Stimulated activated CD4-positive, alpha-beta T cell treated with anti-CD3 and anti-CD28 coated beads, Interleukin-4, amount 100 ng/mL, for 4 hours (primary cell): ENCODE measurements at regions not wholly inside any gene's neighbourhood (a gene's known extent, or its start where the extent isn't known, plus 50 kb on each side); places are given as distances from the start of the nearest gene placed in this dataset.
"Not testable (repeated sequence)": the region's sequence is repeated elsewhere in the genome, so short reads cannot be mapped to it uniquely, and the experiment has no call there.

ENCODE experiments used
- DNase-seq, 2 experiments: peaks; one replicate each; pipeline ENCODE4 v3.0.0-alpha.2; 2020

GRCh38 chr18:47397671-47398319 lies 146.3 kb upstream of the SKOR2 start:
- no peak for DNase-seq

- no peak for DNase-seq
Measured at GRCh38 chr18:47391665-47392064, 140.2 kb upstream of the SKOR2 start.

GRCh38 chr18:47390410-47391024 lies 139.1 kb upstream of the SKOR2 start:
- DNase-seq, result no peak

GRCh38 chr18:47389210-47389609 lies 137.8 kb upstream of the SKOR2 start:
- no peak for DNase-seq

- DNase-seq, result no peak
Measured at GRCh38 chr18:47387864-47388263, 136.4 kb upstream of the SKOR2 start.

GRCh38 chr18:47383729-47384128 lies 132.3 kb upstream of the SKOR2 start:
- no peak for DNase-seq

- no peak for DNase-seq
Measured at GRCh38 chr18:47381975-47382570, 130.6 kb upstream of the SKOR2 start.

GRCh38 chr18:47380153-47380552 lies 128.7 kb upstream of the SKOR2 start:
- no peak for DNase-seq

- DNase-seq, result no peak
Measured at GRCh38 chr18:47373465-47373864, 122.0 kb upstream of the SKOR2 start.

GRCh38 chr18:47370052-47370451 lies 118.6 kb upstream of the SKOR2 start:
- no peak for DNase-seq

- not testable (repeated sequence) for DNase-seq
Measured at GRCh38 chr18:47354061-47354460, 102.6 kb upstream of the SKOR2 start.

- no peak for DNase-seq
Measured at GRCh38 chr18:47346016-47346415, 94.6 kb upstream of the SKOR2 start.

- no peak for DNase-seq
Measured at GRCh38 chr18:47345291-47345690, 93.8 kb upstream of the SKOR2 start.

GRCh38 chr18:47343291-47343690 lies 91.8 kb upstream of the SKOR2 start:
- DNase-seq, result no peak

GRCh38 chr18:47342566-47342965 lies 91.1 kb upstream of the SKOR2 start:
- DNase-seq, result no peak

- DNase-seq, result no peak
Measured at GRCh38 chr18:47341678-47342077, 90.2 kb upstream of the SKOR2 start.

GRCh38 chr18:47334966-47335365 lies 83.5 kb upstream of the SKOR2 start:
- DNase-seq, result no peak

GRCh38 chr18:47333926-47334635 lies 82.6 kb upstream of the SKOR2 start:
- DNase-seq, result no peak

GRCh38 chr18:47331641-47332040 lies 80.2 kb upstream of the SKOR2 start:
- no peak for DNase-seq

- DNase-seq, result no peak
Measured at GRCh38 chr18:47331026-47331425, 79.6 kb upstream of the SKOR2 start.

GRCh38 chr18:47323158-47323557 lies 71.7 kb upstream of the SKOR2 start:
- no peak for DNase-seq

GRCh38 chr18:47321815-47322214 lies 70.4 kb upstream of the SKOR2 start:
- no peak for DNase-seq

- no peak for DNase-seq
Measured at GRCh38 chr18:47317824-47318508, 66.5 kb upstream of the SKOR2 start.
